B cell (primary cell): ENCODE measurements at regions not wholly inside any gene's neighbourhood (a gene's known extent, or its start where the extent isn't known, plus 50 kb on each side); places are given as distances from the start of the nearest gene placed in this dataset.
"Not testable (repeated sequence)": the region's sequence is repeated elsewhere in the genome, so short reads cannot be mapped to it uniquely, and the experiment has no call there.

Experiments used
- CTCF ChIP-seq: fragments of 200-600 bp; IDR thresholded peaks from one replicate; pipeline ENCODE4 v1.8.0; 2022; ENCODE audit warnings: antibody characterized with exemption, mild to moderate bottlenecking
- EZH2 ChIP-seq: IDR thresholded peaks from 2 replicates; pipeline ENCODE4 v1.6.1; 2012; ENCODE audit warnings: borderline replicate concordance, low read depth, mild to moderate bottlenecking, moderate library complexity, low read length; ENCODE audit not compliant: insufficient read depth, poor library complexity, severe bottlenecking

DNA sequence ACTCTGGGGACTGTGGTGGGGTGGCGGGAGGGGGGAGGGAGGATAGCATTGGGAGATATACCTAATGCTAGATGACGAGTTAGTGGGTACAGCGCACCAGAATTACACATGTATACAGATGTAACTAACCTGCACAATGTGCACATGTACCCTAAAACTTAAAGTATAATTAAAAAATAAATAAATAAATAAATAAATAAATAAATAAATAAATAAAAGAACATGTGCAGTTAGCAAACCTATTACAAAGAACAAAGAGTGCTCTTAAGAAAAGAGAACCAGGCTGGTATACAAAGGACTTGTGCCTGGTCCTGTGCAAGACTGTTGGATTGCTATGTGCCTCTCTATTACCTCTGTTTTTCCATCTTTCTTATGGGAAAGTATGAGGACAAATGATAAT is 79.3 kb upstream of the FRMPD3 start:
- not testable (repeated sequence) for TF ChIP-seq CTCF, EZH2
